BLaER1 (cell line): ENCODE measurements at regions not wholly inside any gene's neighbourhood (a gene's known extent, or its start where the extent isn't known, plus 50 kb on each side); places are given as distances from the start of the nearest gene placed in this dataset.
"Not testable (repeated sequence)": the region's sequence is repeated elsewhere in the genome, so short reads cannot be mapped to it uniquely, and the experiment has no call there.

Experiments
- H3K27ac ChIP-seq: shearing (Covaris generic); formaldehyde crosslinking; 2 replicates; pipeline ENCODE4 v1.8.1; 2022
- H3K27me3 ChIP-seq: shearing (Covaris generic); formaldehyde crosslinking; 2 replicates; pipeline ENCODE4 v1.8.1; 2022
- H3K36me3 ChIP-seq: shearing (Covaris generic); formaldehyde crosslinking; 2 replicates; pipeline ENCODE4 v1.8.1; 2022
- H3K4me1 ChIP-seq: shearing (Covaris generic); formaldehyde crosslinking; 2 replicates; pipeline ENCODE4 v1.8.1; 2022
- H3K4me2 ChIP-seq: shearing (Covaris generic); formaldehyde crosslinking; 2 replicates; pipeline ENCODE4 v1.8.1; 2022
- H3K4me3 ChIP-seq: shearing (Covaris generic); formaldehyde crosslinking; 2 replicates; pipeline ENCODE4 v1.8.1; 2022
- H3K9ac ChIP-seq: shearing (Covaris generic); formaldehyde crosslinking; 2 replicates; pipeline ENCODE4 v1.8.1; 2022
- H3K9me3 ChIP-seq: shearing (Covaris generic); formaldehyde crosslinking; 2 replicates; pipeline ENCODE4 v1.8.1; 2022
- H4K20me1 ChIP-seq: shearing (Covaris generic); formaldehyde crosslinking; 2 replicates; pipeline ENCODE4 v1.8.1; 2022
- Cebpa-rat ChIP-seq: shearing (Covaris generic); IDR thresholded peaks from 2 replicates; pipeline ENCODE4 v1.8.1; 2022

- no peak overlapping the region for H3K4me2 ChIP-seq
- H3K4me1 ChIP-seq, result no peaks in the 10 kb centered on the region
- H3K27me3 ChIP-seq, result no peaks in the 10 kb centered on the region
- H3K9me3 ChIP-seq, result no peaks in the 10 kb centered on the region
- no peak overlapping the region for H3K9ac ChIP-seq
- H4K20me1 ChIP-seq, result no peaks in the 10 kb centered on the region
- no peak overlapping the region for H3K4me3 ChIP-seq
- no peak overlapping the region for H3K27ac ChIP-seq
- no peak for TF ChIP-seq Cebpa-rat
- H3K36me3 ChIP-seq, result no peaks in the 10 kb centered on the region
These were observed 80.8 kb upstream of the SLC8A3 start for GRCh38 chr14:70269582-70269981.

- no peak overlapping the region for H3K4me3 ChIP-seq
- H3K27me3 ChIP-seq, result no peaks in the 10 kb centered on the region
- H3K9me3 ChIP-seq, result no peaks in the 10 kb centered on the region
- no peak for TF ChIP-seq Cebpa-rat
- no peak overlapping the region for H3K4me2 ChIP-seq
- no peaks in the 10 kb centered on the region for H3K36me3 ChIP-seq
- H3K4me1 ChIP-seq, result no peaks in the 10 kb centered on the region
- H4K20me1 ChIP-seq, result no peaks in the 10 kb centered on the region
- no peak overlapping the region for H3K27ac ChIP-seq
- no peak overlapping the region for H3K9ac ChIP-seq
These were observed 80.0 kb upstream of the SLC8A3 start for GRCh38 chr14:70268760-70269159.

- Histone ChIP-seq H3K9me3 (no peaks in the 10 kb centered on the region), H4K20me1 (no peaks in the 10 kb centered on the region), H3K4me1 (no peaks in the 10 kb centered on the region), H3K36me3 (no peaks in the 10 kb centered on the region), H3K27ac (no peak overlapping the region), H3K4me3 (no peak overlapping the region), H3K4me2 (no peak overlapping the region), H3K9ac (no peak overlapping the region), H3K27me3 (no peaks in the 10 kb centered on the region)
- TF ChIP-seq Cebpa-rat, result no peak
These were observed 77.4 kb upstream of the SLC8A3 start for GRCh38 chr14:70266157-70266556.

- Histone ChIP-seq H3K27me3 (no peaks in the 10 kb centered on the region), H4K20me1 (no peaks in the 10 kb centered on the region), H3K27ac (no peak overlapping the region), H3K4me2 (no peak overlapping the region), H3K9ac (no peak overlapping the region), H3K36me3 (no peaks in the 10 kb centered on the region), H3K4me1 (no peaks in the 10 kb centered on the region), H3K4me3 (no peak overlapping the region), H3K9me3 (no peaks in the 10 kb centered on the region)
- no peak for TF ChIP-seq Cebpa-rat
These were observed 76.7 kb upstream of the SLC8A3 start for GRCh38 chr14:70265422-70265821.

GRCh38 chr14:70259420-70259819 lies 70.7 kb upstream of the SLC8A3 start:
- peaks cover 13% of the 10 kb centered on the region; the same call in 1 of the 2 replicates for H3K27me3 ChIP-seq
- no peaks in the 10 kb centered on the region for H4K20me1 ChIP-seq
- peaks cover 9% of the 10 kb centered on the region for H3K9me3 ChIP-seq
- H3K9ac ChIP-seq, result no peak overlapping the region
- no peaks in the 10 kb centered on the region for H3K36me3 ChIP-seq
- TF ChIP-seq Cebpa-rat, result no peak
- no peak overlapping the region for H3K4me2 ChIP-seq
- no peaks in the 10 kb centered on the region for H3K4me1 ChIP-seq
- H3K27ac ChIP-seq, result no peak overlapping the region
- H3K4me3 ChIP-seq, result no peak overlapping the region

- H4K20me1 ChIP-seq, result no peaks in the 10 kb centered on the region
- H3K4me2 ChIP-seq, result no peak overlapping the region
- H3K4me3 ChIP-seq, result no peak overlapping the region
- H3K4me1 ChIP-seq, result no peaks in the 10 kb centered on the region
- H3K36me3 ChIP-seq, result no peaks in the 10 kb centered on the region
- peaks cover 15% of the 10 kb centered on the region; the same call in 1 of the 2 replicates for H3K27me3 ChIP-seq
- H3K9ac ChIP-seq, result no peak overlapping the region
- H3K9me3 ChIP-seq, result peaks cover 9% of the 10 kb centered on the region
- no peak overlapping the region for H3K27ac ChIP-seq
- TF ChIP-seq Cebpa-rat, result no peak
These were observed 68.8 kb upstream of the SLC8A3 start for GRCh38 chr14:70257526-70257925.

- H3K9me3 ChIP-seq, result peaks cover 9% of the 10 kb centered on the region
- H3K4me1 ChIP-seq, result no peaks in the 10 kb centered on the region
- no peaks in the 10 kb centered on the region for H3K36me3 ChIP-seq
- H4K20me1 ChIP-seq, result no peaks in the 10 kb centered on the region
- H3K9ac ChIP-seq, result no peak overlapping the region
- H3K27ac ChIP-seq, result no peak overlapping the region
- H3K4me3 ChIP-seq, result no peak overlapping the region
- peaks cover 15% of the 10 kb centered on the region; the same call in 1 of the 2 replicates for H3K27me3 ChIP-seq
- no peak overlapping the region for H3K4me2 ChIP-seq
- TF ChIP-seq Cebpa-rat, result no peak
These were observed 67.8 kb upstream of the SLC8A3 start for GRCh38 chr14:70256601-70257000.

GRCh38 chr14:70255071-70256057 lies 66.6 kb upstream of the SLC8A3 start:
- not testable (repeated sequence) for H3K27ac ChIP-seq
- Histone ChIP-seq H3K4me2 (peak overlapping the region; percentile 59), H3K27me3 (peaks cover 15% of the 10 kb centered on the region; the same call in 1 of the 2 replicates)

GRCh38 chr14:70254476-70254961 lies 65.8 kb upstream of the SLC8A3 start:
- peak overlapping the region; percentile 75 for H3K4me2 ChIP-seq
- H3K9ac ChIP-seq, result peak overlapping the region; percentile 49; the same call in 1 of the 2 replicates
- TF ChIP-seq Cebpa-rat, result no peak
- H4K20me1 ChIP-seq, result no peaks in the 10 kb centered on the region
- H3K36me3 ChIP-seq, result no peaks in the 10 kb centered on the region
- no peak overlapping the region for H3K27ac ChIP-seq
- H3K27me3 ChIP-seq, result peaks cover 15% of the 10 kb centered on the region; the same call in 1 of the 2 replicates
- peaks cover 9% of the 10 kb centered on the region for H3K9me3 ChIP-seq
- H3K4me3 ChIP-seq, result peak overlapping the region; percentile 59
- H3K4me1 ChIP-seq, result no peaks in the 10 kb centered on the region

More at GRCh38 chr14:70255071-70256057, 66.6 kb upstream of the SLC8A3 start:
- H3K36me3 ChIP-seq, H3K9ac ChIP-seq, H3K9me3 ChIP-seq, H4K20me1 ChIP-seq, H3K4me1 ChIP-seq: not testable (repeated sequence)
- H3K4me3 ChIP-seq, result peak overlapping the region; percentile 56

- not testable (repeated sequence) for H3K27ac ChIP-seq, H4K20me1 ChIP-seq
- peaks cover 15% of the 10 kb centered on the region; the same call in 1 of the 2 replicates for H3K27me3 ChIP-seq
These were observed 64.8 kb upstream of the SLC8A3 start for GRCh38 chr14:70253547-70253946.

More at GRCh38 chr14:70253547-70253946, 64.8 kb upstream of the SLC8A3 start:
- H3K9ac ChIP-seq, H3K4me1 ChIP-seq, H3K9me3 ChIP-seq, H3K4me2 ChIP-seq, H3K4me3 ChIP-seq, H3K36me3 ChIP-seq: not testable (repeated sequence)
